HG02870 (cell line): ENCODE measurements at regions not wholly inside any gene's neighbourhood (a gene's known extent, or its start where the extent isn't known, plus 50 kb on each side); places are given as distances from the start of the nearest gene placed in this dataset.
"Not testable (repeated sequence)": the region's sequence is repeated elsewhere in the genome, so short reads cannot be mapped to it uniquely, and the experiment has no call there.

Experiments used
- ATAC-seq: cut with Tn5 transposase; IDR thresholded peaks from one replicate; pipeline ENCODE4 v1.9.1; 2021; ENCODE audit warnings: mild to moderate bottlenecking, moderate library complexity; ENCODE audit not compliant: unreplicated experiment

GRCh38 chr1:157410457-157410856 lies 141.9 kb downstream of the FCRL5 start:
- ATAC-seq, result no peak

- no peak for ATAC-seq
These were observed 142.4 kb downstream of the FCRL5 start for GRCh38 chr1:157409927-157410326.

GRCh38 chr1:157407917-157408525 lies 144.3 kb downstream of the FCRL5 start:
- no peak for ATAC-seq

GRCh38 chr1:157407367-157407766 lies 144.9 kb downstream of the FCRL5 start:
- no peak for ATAC-seq

GRCh38 chr1:157405662-157406061 lies 146.7 kb downstream of the FCRL5 start:
- ATAC-seq, result no peak

GRCh38 chr1:157404614-157405013 lies 147.7 kb downstream of the FCRL5 start:
- no peak for ATAC-seq

GRCh38 chr1:157404063-157404501 lies 148.2 kb downstream of the FCRL5 start:
- no peak for ATAC-seq

GRCh38 chr1:157403608-157404007 lies 148.7 kb downstream of the FCRL5 start:
- ATAC-seq, result peak; percentile 2

GRCh38 chr1:157403203-157403602 lies 149.1 kb downstream of the FCRL5 start:
- peak; percentile 82 for ATAC-seq

- no peak for ATAC-seq
These were observed 151.5 kb downstream of the FCRL5 start for GRCh38 chr1:157400766-157401165.

- ATAC-seq, result no peak
These were observed 152.3 kb downstream of the FCRL5 start for GRCh38 chr1:157399984-157400382.

- no peak for ATAC-seq
These were observed 152.9 kb downstream of the FCRL5 start for GRCh38 chr1:157399343-157399983.

- no peak for ATAC-seq
These were observed 161.7 kb downstream of the FCRL5 start for GRCh38 chr1:157390651-157391050.

GRCh38 chr1:157388057-157388456 lies 164.3 kb downstream of the FCRL5 start:
- ATAC-seq, result no peak

GRCh38 chr1:157384258-157384657 lies 168.1 kb downstream of the FCRL5 start:
- ATAC-seq, result no peak

GRCh38 chr1:157382351-157382750 lies 170.0 kb downstream of the FCRL5 start:
- ATAC-seq, result no peak

- no peak for ATAC-seq
These were observed 171.8 kb downstream of the FCRL5 start for GRCh38 chr1:157380523-157380922.

GRCh38 chr1:157377280-157377713 lies 175.0 kb downstream of the FCRL5 start:
- not testable (repeated sequence) for ATAC-seq

GRCh38 chr1:157376681-157377080 lies 175.6 kb downstream of the FCRL5 start:
- ATAC-seq, result no peak

- not testable (repeated sequence) for ATAC-seq
These were observed 180.0 kb downstream of the FCRL5 start for GRCh38 chr1:157372311-157372710.

GRCh38 chr1:157371826-157372225 lies 180.5 kb downstream of the FCRL5 start:
- no peak for ATAC-seq

- no peak for ATAC-seq
These were observed 181.1 kb downstream of the FCRL5 start for GRCh38 chr1:157371221-157371620.

GRCh38 chr1:157370698-157371097 lies 181.6 kb downstream of the FCRL5 start:
- no peak for ATAC-seq
